Activated CD4-positive, alpha-beta memory T cell treated with anti-CD3 and anti-CD28 coated beads, Interleukin-2, amount 10 ng/mL, durations not matched to agents 7 days and 5 days (primary cell): ENCODE measurements at regions not wholly inside any gene's neighbourhood (a gene's known extent, or its start where the extent isn't known, plus 50 kb on each side); places are given as distances from the start of the nearest gene placed in this dataset.

Experiments used
- CTCF ChIA-PET: fragments of 350-600 bp; sonication (Branson Sonifier 250); formaldehyde crosslinking; loops from one replicate; lab custom pipeline; 2021; ENCODE audit warnings: antibody characterized with exemption, inconsistent platforms; lab: Charles Lee
- POLR2A ChIA-PET: fragments of 350-600 bp; sonication (Branson Sonifier 250); formaldehyde crosslinking; loops from one replicate; lab custom pipeline; 2021; ENCODE audit warnings: antibody characterized with exemption; lab: Charles Lee
- DNase-seq: peaks from one replicate; pipeline ENCODE4 v3.0.0-alpha.2; 2020
- H3K27ac Mint-ChIP-seq: one replicate; pipeline ENCODE4 v1.8.0; 2021; ENCODE audit warnings: mild to moderate bottlenecking, mixed read lengths
- H3K27me3 Mint-ChIP-seq: one replicate; pipeline ENCODE4 v1.8.0; 2021; ENCODE audit warnings: mixed read lengths
- H3K36me3 Mint-ChIP-seq: one replicate; pipeline ENCODE4 v1.8.0; 2021; ENCODE audit warnings: low read depth, mixed read lengths
- H3K4me1 Mint-ChIP-seq: one replicate; pipeline ENCODE4 v1.8.0; 2021; ENCODE audit warnings: mixed read lengths
- H3K4me3 Mint-ChIP-seq: one replicate; pipeline ENCODE4 v1.8.0; 2021; ENCODE audit warnings: mild to moderate bottlenecking, mixed read lengths
- H3K9me3 Mint-ChIP-seq: one replicate; pipeline ENCODE4 v1.8.0; 2021; ENCODE audit warnings: mixed read lengths

DNA sequence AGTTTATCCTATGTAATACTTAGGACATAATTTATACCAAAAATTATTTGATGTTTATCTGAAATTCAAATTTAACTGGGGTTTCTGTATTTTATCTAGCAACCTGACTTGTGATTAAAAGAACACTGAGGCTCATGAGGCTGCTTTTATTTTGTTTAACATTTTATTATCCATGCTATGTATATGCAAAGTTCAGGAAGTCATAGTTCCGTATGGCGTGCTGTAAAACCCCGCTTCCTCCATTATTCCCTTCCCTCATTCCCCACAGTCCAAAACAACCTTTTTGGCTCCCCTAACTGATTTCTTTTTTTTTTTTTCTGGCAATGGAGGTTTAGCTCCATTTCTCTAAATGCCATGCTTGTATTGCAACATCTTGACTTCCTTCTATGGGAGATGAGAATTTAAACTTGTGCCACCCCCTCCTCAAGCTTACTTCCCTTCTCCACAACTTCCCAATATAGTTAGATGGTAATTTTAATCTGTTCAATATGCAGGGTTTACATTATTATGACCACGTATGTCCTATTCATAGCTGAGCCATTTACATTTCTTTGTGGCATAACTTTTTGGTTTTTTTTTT, 138.0 kb upstream of the DNAH14 start:
- no peak overlapping the region for H3K27ac Mint-ChIP-seq
- H3K27me3 Mint-ChIP-seq = peaks cover 2% of the 10 kb centered on the region
- peaks cover 4% of the 10 kb centered on the region for H3K4me1 Mint-ChIP-seq
- no peak overlapping the region for H3K4me3 Mint-ChIP-seq
- DNase-seq = no peak
- ChIA-PET CTCF (no interaction called here), POLR2A (no interaction called here)
- H3K36me3 Mint-ChIP-seq = no peaks in the 10 kb centered on the region
- no peaks in the 10 kb centered on the region for H3K9me3 Mint-ChIP-seq

DNA sequence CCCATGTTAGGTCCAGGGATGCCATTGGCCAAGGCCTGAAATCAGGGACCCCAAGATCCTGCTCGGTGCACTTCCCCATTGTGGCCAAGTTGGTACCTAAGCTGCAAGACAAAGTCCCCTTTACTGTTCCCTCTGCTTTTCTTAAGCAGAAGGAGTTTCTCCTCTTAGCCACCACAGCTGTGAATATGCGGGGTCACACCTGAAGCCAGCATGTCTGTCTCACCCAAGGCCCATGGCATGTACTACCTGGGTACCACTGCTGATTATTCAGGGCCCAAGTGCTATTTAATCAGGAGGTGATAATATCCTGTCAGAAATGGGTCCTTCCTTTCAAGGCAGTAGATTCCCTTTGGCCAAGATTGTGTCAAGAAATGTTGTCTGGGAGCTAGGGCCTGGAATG, 133.9 kb upstream of the DNAH14 start:
- no peaks in the 10 kb centered on the region for H3K4me1 Mint-ChIP-seq

GRCh38 chr1:224799083-224799482, 130.4 kb upstream of the DNAH14 start:
- POLR2A ChIA-PET = no interaction called here
- Mint-ChIP-seq H3K36me3 (no peaks in the 10 kb centered on the region), H3K27ac (no peak overlapping the region), H3K4me1 (no peaks in the 10 kb centered on the region), H3K9me3 (no peaks in the 10 kb centered on the region), H3K27me3 (peaks cover 1% of the 10 kb centered on the region), H3K4me3 (no peak overlapping the region)
- CTCF ChIA-PET = no interaction called here
- no peak for DNase-seq

More for the DNA sequence above, 133.9 kb upstream of the DNAH14 start:
- Mint-ChIP-seq H3K36me3 (no peaks in the 10 kb centered on the region), H3K4me3 (no peak overlapping the region), H3K9me3 (no peaks in the 10 kb centered on the region), H3K27me3 (peaks cover 2% of the 10 kb centered on the region), H3K27ac (no peak overlapping the region)
- DNase-seq = no peak
- POLR2A ChIA-PET = no interaction called here
- CTCF ChIA-PET = no interaction called here

GRCh38 chr1:224800486-224801119, 128.9 kb upstream of the DNAH14 start:
- ChIA-PET POLR2A (no interaction called here), CTCF (interaction anchor here (1.6 kb wide), 1 partner anchor 51 kb away, joined by 3 read pairs; no protein-coding TSS in a partner anchor)
- Mint-ChIP-seq H3K4me1 (no peaks in the 10 kb centered on the region), H3K27ac (no peak overlapping the region), H3K4me3 (no peak overlapping the region), H3K27me3 (peaks cover 1% of the 10 kb centered on the region), H3K36me3 (no peaks in the 10 kb centered on the region), H3K9me3 (no peaks in the 10 kb centered on the region)
- DNase-seq = no peak

DNA sequence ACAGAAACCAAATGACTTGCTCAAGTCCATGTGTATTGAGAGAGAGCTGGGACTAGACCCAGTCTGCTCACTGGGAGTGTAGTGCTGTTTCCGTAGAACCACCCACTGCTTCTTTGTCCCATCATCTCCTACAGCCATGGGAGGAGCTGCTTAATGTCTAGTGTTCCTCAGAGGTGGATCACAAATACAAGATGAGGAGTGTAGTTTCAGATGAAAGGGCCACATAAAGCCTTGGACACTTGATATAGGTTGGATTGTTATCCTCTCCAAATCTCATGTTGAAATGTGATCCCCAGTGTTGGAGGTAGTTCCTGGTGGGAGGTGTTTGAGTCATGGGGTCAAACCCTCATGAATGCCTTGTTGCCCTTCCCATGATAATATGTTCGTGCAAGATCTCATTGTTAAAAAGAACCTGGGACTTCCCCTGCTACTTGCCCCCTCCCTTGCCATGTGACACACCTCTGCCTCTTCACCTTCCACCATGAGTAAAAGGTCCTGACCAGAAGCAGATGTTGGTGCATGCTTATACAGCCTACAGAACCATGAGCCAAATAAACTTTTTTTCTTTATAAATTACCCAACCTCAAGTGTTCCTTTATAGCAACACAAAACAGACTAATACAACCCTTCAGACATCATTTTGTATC, 127.5 kb upstream of the DNAH14 start:
- Mint-ChIP-seq H3K36me3 (no peaks in the 10 kb centered on the region), H3K27me3 (peaks cover 1% of the 10 kb centered on the region), H3K4me1 (no peaks in the 10 kb centered on the region), H3K27ac (no peak overlapping the region), H3K9me3 (no peaks in the 10 kb centered on the region), H3K4me3 (no peak overlapping the region)
- CTCF ChIA-PET = interaction anchor here (1.6 kb wide), 1 partner anchor 49 kb away, joined by 3 read pairs; no protein-coding TSS in a partner anchor
- POLR2A ChIA-PET = no interaction called here
- no peak for DNase-seq

GRCh38 chr1:224802617-224803016, 126.9 kb upstream of the DNAH14 start:
- H3K9me3 Mint-ChIP-seq = no peaks in the 10 kb centered on the region
- POLR2A ChIA-PET = no interaction called here
- H3K36me3 Mint-ChIP-seq = no peaks in the 10 kb centered on the region
- peaks cover 1% of the 10 kb centered on the region for H3K27me3 Mint-ChIP-seq
- CTCF ChIA-PET = interaction anchor here (1.4 kb wide), 1 partner anchor 49 kb away, joined by 4 read pairs; no protein-coding TSS in a partner anchor
- no peak for DNase-seq
- no peak overlapping the region for H3K4me3 Mint-ChIP-seq
- H3K4me1 Mint-ChIP-seq = no peaks in the 10 kb centered on the region
- H3K27ac Mint-ChIP-seq = no peak overlapping the region

GRCh38 chr1:224804220-224804619, 125.3 kb upstream of the DNAH14 start:
- no peaks in the 10 kb centered on the region for H3K4me1 Mint-ChIP-seq
- CTCF ChIA-PET = no interaction called here
- no peak for DNase-seq
- H3K9me3 Mint-ChIP-seq = no peaks in the 10 kb centered on the region
- H3K27me3 Mint-ChIP-seq = peaks cover 1% of the 10 kb centered on the region
- no peaks in the 10 kb centered on the region for H3K36me3 Mint-ChIP-seq
- POLR2A ChIA-PET = no interaction called here
- no peak overlapping the region for H3K4me3 Mint-ChIP-seq
- no peak overlapping the region for H3K27ac Mint-ChIP-seq

DNA sequence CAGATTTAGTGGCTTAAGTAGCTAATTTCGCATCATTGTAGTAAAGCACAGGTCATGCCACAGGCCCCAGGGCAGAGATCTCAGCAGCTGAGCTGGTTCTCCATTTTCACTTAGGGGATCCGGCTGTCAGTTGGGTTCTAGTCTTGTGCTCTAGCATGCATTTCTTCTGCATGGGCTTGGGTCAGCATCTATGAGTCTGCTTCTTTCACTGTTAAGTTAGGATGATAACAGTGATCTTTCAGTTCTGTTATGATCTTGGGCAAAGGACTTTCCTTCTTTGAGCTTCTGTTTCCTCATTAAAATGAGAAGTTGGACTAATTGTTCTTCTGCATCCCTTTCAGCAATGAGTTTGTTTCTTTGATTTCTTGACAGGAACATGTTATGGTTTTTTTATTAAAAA, 123.6 kb upstream of the DNAH14 start:
- ChIA-PET CTCF (interaction anchor here (0.9 kb wide), 1 partner anchor 36 kb away, joined by 3 read pairs; no protein-coding TSS in a partner anchor), POLR2A (no interaction called here)
- H3K4me1 Mint-ChIP-seq = no peaks in the 10 kb centered on the region
- H3K27me3 Mint-ChIP-seq = peaks cover 1% of the 10 kb centered on the region
- DNase-seq = no peak
- no peaks in the 10 kb centered on the region for H3K9me3 Mint-ChIP-seq
- no peak overlapping the region for H3K4me3 Mint-ChIP-seq
- H3K36me3 Mint-ChIP-seq = no peaks in the 10 kb centered on the region
- H3K27ac Mint-ChIP-seq = no peak overlapping the region

DNA sequence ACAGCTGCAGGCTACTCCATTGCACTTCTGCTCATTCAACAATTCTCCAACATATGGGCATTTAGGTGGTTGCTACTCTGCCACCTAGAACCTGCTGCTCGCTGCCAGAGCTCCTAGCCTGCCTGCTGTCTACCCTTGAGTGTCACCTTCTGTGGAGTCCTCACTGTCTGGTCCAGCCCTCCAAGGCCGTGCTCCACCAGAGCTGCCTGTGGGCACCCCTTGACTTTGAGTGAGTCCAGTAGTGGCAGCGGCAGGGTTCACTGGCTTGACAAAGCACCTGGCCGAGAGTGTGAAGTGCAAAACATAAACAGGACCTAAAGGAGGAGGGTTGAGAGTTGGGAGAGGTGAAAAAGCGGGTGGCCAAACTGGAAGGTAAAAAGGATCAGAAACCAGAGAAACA, 120.3 kb upstream of the DNAH14 start:
- ChIA-PET CTCF (no interaction called here), POLR2A (no interaction called here)
- Mint-ChIP-seq H3K4me3 (no peak overlapping the region), H3K4me1 (no peaks in the 10 kb centered on the region), H3K9me3 (no peaks in the 10 kb centered on the region), H3K27me3 (no peaks in the 10 kb centered on the region), H3K27ac (no peak overlapping the region), H3K36me3 (no peaks in the 10 kb centered on the region)
- DNase-seq = no peak

DNA sequence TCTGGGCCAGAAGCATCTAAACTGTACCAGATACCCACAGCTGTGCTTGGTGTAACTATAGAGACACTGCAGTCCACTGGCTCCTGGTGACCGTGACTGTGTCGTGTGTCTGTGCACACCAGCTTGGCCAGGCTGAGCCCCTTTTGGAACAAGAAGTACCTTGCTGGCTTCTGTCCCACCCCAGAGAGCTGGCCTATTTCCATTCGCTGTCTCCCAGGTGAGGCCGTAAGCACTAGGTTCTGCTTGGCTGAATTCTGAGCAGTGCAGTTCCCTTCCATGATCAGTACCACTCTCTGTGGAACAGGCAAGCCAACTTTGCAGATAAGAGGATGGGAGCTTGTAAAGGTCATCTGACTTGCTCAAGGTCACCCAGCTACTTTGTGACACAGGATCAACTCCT, 119.9 kb upstream of the DNAH14 start:
- no peak for DNase-seq
- H3K4me1 Mint-ChIP-seq = no peaks in the 10 kb centered on the region
- H3K27me3 Mint-ChIP-seq = no peaks in the 10 kb centered on the region
- ChIA-PET POLR2A (no interaction called here), CTCF (no interaction called here)
- H3K36me3 Mint-ChIP-seq = no peaks in the 10 kb centered on the region
- H3K27ac Mint-ChIP-seq = no peak overlapping the region
- no peak overlapping the region for H3K4me3 Mint-ChIP-seq
- H3K9me3 Mint-ChIP-seq = no peaks in the 10 kb centered on the region

DNA sequence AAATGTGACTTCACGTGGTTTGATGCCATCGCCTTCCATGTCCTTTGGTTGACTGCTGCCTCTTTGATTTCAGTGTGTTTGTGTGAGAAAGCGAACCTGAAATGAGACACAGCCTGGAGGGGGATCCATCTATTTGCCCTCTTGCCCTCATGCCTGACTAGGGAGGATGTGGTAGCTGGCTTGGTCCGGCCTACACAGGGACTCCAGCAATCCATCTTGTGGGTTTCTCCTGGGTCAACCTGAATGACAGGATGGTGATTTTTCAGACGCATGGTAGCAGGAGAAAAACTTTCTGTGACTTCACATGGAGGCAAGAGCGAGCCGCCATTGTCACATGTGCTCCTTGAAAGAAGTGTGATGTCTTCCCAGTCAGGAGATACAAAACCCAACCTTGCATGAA, 117.9 kb upstream of the DNAH14 start:
- no peaks in the 10 kb centered on the region for H3K9me3 Mint-ChIP-seq
- CTCF ChIA-PET = no interaction called here
- POLR2A ChIA-PET = no interaction called here
- no peak overlapping the region for H3K27ac Mint-ChIP-seq
- no peaks in the 10 kb centered on the region for H3K27me3 Mint-ChIP-seq
- H3K36me3 Mint-ChIP-seq = no peaks in the 10 kb centered on the region
- H3K4me3 Mint-ChIP-seq = no peak overlapping the region
- no peak for DNase-seq
- no peaks in the 10 kb centered on the region for H3K4me1 Mint-ChIP-seq

DNA sequence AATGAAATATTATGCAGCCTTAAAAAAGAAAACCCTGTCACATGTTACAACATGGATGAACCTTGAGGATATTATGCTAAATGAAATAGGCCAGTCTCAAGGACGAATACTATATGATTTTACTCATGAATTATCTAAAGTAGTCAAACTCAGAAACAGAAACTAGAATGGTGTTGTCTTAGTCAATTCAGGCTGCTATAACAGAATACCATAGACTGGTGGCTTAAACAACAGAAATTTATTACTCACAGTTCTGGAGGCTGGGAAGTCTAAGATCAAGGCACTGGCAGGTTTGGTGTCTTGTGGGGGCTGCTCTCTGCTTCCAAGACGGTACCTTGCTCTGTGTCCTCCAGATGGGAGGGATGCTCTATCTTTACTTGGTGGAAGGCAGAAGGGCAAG, 113.8 kb upstream of the DNAH14 start:
- ChIA-PET CTCF (no interaction called here), POLR2A (no interaction called here)
- DNase-seq = no peak
- no peak overlapping the region for H3K27ac Mint-ChIP-seq
- peaks cover 7% of the 10 kb centered on the region for H3K27me3 Mint-ChIP-seq
- no peak overlapping the region for H3K4me3 Mint-ChIP-seq
- H3K4me1 Mint-ChIP-seq = no peaks in the 10 kb centered on the region
- no peaks in the 10 kb centered on the region for H3K9me3 Mint-ChIP-seq
- no peaks in the 10 kb centered on the region for H3K36me3 Mint-ChIP-seq

DNA sequence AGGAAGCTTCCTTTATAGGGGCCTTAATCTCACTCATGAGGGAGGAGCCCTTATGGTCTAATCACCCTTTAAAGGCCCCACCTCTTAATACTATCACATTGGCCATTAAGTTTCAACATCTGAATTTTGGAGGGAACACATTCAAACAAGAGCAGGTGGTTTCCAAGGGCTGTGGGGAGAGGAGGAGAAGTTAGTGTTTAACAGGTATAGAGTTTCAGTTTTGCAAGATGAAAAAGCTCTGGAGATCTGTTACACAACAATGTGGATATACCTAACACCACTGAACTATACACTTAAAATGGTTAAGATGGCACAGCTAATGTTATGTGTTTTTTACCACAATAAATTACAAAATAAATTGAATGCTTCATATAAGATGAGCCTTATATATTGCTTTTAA, 113.4 kb upstream of the DNAH14 start:
- Mint-ChIP-seq H3K27me3 (peaks cover 7% of the 10 kb centered on the region), H3K4me3 (no peak overlapping the region), H3K27ac (no peak overlapping the region)

More for the DNA sequence above, 113.4 kb upstream of the DNAH14 start:
- CTCF ChIA-PET = no interaction called here
- H3K9me3 Mint-ChIP-seq = peaks cover under 1% of the 10 kb centered on the region
- H3K36me3 Mint-ChIP-seq = no peaks in the 10 kb centered on the region
- DNase-seq = no peak
- POLR2A ChIA-PET = no interaction called here
- no peaks in the 10 kb centered on the region for H3K4me1 Mint-ChIP-seq
